Erythroblast (primary cell): ENCODE measurements at regions not wholly inside any gene's neighbourhood (a gene's known extent, or its start where the extent isn't known, plus 50 kb on each side); places are given as distances from the start of the nearest gene placed in this dataset.

Experiments
- GATA1 ChIP-seq: IDR thresholded peaks from 2 replicates; pipeline ENCODE4 v1.6.1; 2011; ENCODE audit warnings: low read depth, mild to moderate bottlenecking, control low read depth, low read length, moderate library complexity
- POLR2A ChIP-seq: IDR thresholded peaks from 2 replicates; pipeline ENCODE4 v1.6.1; 2011; ENCODE audit warnings: mild to moderate bottlenecking, low read length

DNA sequence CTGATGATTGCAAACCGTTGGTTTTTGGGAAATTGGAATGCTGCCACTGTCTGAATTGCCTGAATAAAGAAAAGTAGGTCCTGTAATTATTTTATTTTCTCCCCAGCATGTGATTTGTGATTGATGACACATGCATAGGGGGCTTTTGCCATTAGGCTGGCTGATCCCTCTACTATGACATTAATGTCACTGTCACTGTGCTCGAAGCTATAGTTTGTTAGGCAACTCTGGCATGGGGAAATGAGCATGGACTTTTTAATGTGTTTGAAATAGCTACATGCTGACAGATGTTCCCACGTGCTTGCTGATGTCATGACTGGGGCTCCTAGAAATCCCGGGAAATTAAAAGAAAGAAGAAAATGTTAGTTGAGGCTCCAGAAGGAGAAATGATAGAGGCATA, 99.1 kb downstream of the HRH4 start:
- TF ChIP-seq POLR2A (no peak), GATA1 (no peak)
